ENCODE measurements at regions not wholly inside any gene's neighbourhood (a gene's known extent, or its start where the extent isn't known, plus 50 kb on each side); places are given as distances from the start of the nearest gene placed in this dataset.

- DNase-seq (ENCODE audit: extremely low read depth, low read depth) = peak; percentile 75
- TF ChIP-seq CTCF (IDR thresholded peaks at IDR 0.05; ENCODE audit: low read depth, low read length) = no peak
These were observed 460.3 kb downstream of the KCTD12 start for GRCh38 chr13:76425935-76426334.

DNA sequence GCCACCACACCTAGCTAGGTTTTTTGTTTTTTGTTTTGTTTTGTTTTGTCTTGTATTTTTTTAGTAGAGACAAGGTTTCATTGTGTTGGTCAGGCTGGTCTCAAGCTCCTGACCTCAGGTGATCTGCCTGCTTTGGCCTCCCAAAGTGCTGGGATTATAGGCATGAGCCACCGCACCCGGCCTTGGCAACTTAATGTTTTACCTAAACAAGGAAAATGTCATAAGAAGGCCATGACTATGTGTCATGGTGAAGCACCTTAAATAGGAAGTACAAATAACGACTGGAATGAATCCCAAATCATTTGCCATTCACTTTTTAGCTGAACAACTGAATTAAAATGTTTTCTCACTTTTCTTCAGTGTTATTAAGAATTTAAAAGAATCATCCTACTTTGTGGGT is 465.2 kb downstream of the KCTD12 start:
- TF ChIP-seq CTCF (IDR thresholded peaks at IDR 0.05; ENCODE audit: low read depth, low read length) = no peak

DNA sequence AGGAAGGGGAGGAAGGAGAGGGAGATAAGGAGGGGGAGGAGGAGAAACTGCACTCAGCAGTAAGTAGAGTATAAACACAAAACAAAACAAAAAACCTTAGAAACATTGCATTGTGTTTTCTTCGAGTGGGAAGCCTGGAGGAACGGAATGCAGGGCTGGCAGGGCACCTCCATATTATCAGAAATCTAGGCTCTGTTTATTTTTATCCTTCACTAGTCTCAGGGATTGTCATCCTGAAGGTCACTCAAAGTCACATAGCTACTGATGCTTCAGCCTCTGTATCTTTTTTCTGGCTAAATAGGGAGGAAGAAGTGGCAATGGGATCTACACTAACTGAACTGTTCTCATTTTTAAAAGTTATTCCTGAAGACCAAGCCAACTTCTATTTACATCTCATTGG is 467.8 kb downstream of the KCTD12 start:
- no peak for DNase-seq (ENCODE audit: extremely low read depth, low read depth)
- no peak for TF ChIP-seq CTCF (IDR thresholded peaks at IDR 0.05; ENCODE audit: low read depth, low read length)

More for the DNA sequence above, 465.2 kb downstream of the KCTD12 start:
- DNase-seq (ENCODE audit: extremely low read depth, low read depth) = no peak

DNA sequence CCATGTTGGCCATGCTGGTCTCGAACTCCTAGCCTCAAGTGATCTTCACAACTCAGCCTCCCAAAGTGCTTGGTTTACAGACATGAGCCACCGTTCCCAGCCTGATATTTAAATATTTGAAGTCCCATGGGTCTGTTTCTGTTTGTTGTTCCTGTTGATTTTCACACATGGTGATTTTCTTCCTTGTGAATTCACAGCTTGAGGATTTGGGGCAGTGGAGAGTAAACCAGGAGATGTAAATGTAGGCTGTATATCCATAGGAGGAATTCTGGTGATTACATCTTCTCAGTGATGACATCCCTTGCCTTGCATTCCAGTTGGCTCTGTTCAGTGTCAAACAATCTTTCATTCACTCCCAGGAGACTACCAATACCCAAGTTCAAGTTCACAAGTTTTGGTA is 471.9 kb downstream of the KCTD12 start:
- DNase-seq (ENCODE audit: extremely low read depth, low read depth) = no peak
- no peak for TF ChIP-seq CTCF (IDR thresholded peaks at IDR 0.05; ENCODE audit: low read depth, low read length)

GRCh38 chr13:76406243-76406642 is 480.0 kb downstream of the KCTD12 start:
- no peak for DNase-seq (ENCODE audit: extremely low read depth, low read depth)
- no peak for TF ChIP-seq CTCF (IDR thresholded peaks at IDR 0.05; ENCODE audit: low read depth, low read length)

GRCh38 chr13:76398425-76398824 is 487.8 kb downstream of the KCTD12 start:
- no peak for TF ChIP-seq CTCF (IDR thresholded peaks at IDR 0.05; ENCODE audit: low read depth, low read length)

GRCh38 chr13:76397413-76397812 is 488.8 kb downstream of the KCTD12 start:
- TF ChIP-seq CTCF (IDR thresholded peaks at IDR 0.05; ENCODE audit: low read depth, low read length) = no peak
- no peak for DNase-seq (ENCODE audit: extremely low read depth, low read depth)

More at GRCh38 chr13:76398425-76398824, 487.8 kb downstream of the KCTD12 start:
- DNase-seq (ENCODE audit: extremely low read depth, low read depth) = no peak
